ENCODE measurements at regions not wholly inside any gene's neighbourhood (a gene's known extent, or its start where the extent isn't known, plus 50 kb on each side); places are given as distances from the start of the nearest gene placed in this dataset.
"Not testable (repeated sequence)": the region's sequence is repeated elsewhere in the genome, so short reads cannot be mapped to it uniquely, and the experiment has no call there.

DNA sequence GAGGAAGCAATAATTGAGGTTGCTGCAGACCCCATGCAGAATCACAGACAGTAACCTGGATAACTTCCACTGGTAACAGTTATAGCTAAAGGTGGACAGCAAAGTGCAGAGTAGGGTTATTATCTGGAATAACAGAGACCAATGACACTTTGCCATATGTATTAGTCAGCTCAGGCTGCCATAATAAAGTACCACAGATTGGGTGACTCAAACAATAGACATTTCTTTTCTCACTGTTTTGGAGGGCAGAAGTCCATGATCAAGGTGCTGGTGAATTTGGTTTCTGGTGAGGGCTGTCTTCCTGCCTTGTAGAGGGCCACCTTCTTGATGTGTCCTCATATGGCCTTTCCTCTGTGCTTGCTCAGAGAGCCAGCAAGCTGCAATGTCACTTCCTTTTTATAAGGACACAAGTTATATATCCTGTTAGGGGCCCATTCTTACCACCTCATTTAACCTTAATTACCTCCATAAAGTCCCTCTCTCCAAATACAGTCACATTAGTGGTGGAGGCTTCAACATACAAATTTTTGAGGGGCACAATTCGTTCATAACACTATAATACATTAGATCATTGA is 191.0 kb upstream of the LRP1B start:
- intact Hi-C loops (cut with DNase I, micrococcal nuclease) = no loop called here
- ATAC-seq (no peak), DNase-seq (no peak)

DNA sequence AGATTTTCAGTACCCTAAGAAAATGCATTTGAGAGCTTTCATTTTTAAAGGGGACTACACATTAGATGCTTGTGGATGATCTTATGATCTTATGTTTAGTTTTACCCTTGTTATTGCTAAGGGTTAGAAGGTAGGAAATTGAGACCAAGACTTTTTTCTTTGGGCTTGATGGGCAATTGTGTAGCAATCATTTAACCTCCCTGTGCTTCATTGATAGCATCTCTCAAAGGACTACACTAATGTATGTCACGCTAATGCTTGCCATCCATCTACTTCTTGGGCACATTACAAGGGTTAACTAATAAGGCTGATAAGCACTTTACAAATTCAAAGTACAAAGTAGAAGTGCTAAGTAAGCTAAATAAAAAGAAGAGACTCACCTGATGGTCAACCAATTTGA is 189.3 kb upstream of the LRP1B start:
- ATAC-seq = no peak
- intact Hi-C loops (cut with DNase I, micrococcal nuclease) = no loop called here
- no peak for DNase-seq

DNA sequence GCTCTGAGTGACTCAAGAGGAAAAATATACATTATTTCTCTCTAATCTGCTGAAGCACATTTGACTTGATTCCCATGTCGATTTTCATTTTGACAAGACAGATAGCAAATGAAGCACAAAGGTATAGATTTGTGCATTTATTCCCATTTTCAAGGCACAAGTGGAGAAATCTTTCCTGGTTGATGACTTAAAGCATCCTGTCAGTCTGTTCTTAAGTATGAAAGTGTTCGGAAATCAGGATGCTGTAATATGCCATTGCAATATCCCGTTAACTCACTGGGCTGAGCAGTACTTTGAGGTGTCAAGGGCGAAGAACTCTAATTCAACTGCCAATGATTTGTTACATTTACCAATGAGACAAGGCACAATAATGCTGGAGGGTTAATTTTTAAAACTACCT is 185.2 kb upstream of the LRP1B start:
- intact Hi-C loops (cut with DNase I, micrococcal nuclease) = no loop called here
- ATAC-seq = no peak
- DNase-seq = no peak

DNA sequence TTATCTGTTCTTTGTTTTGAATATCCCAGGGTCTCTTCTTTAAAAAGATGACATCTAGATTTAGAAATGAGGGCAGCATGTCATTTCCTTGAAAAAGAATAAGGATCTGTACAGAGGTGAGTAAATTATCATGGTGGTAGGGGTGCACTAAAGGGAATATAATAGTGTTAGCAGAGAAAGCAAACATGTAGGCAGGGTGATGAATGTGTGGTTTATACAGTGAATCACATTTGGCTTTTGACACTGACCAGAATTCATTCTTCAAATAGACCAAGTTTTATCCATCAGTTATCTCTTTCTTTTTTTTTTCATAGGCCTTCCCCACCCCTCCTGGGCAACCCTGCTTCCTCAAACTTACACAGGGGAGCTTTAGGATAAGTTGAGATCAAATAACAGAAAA is 184.5 kb upstream of the LRP1B start:
- ATAC-seq = no peak
- intact Hi-C loops (cut with DNase I, micrococcal nuclease) = no loop called here
- no peak for DNase-seq

DNA sequence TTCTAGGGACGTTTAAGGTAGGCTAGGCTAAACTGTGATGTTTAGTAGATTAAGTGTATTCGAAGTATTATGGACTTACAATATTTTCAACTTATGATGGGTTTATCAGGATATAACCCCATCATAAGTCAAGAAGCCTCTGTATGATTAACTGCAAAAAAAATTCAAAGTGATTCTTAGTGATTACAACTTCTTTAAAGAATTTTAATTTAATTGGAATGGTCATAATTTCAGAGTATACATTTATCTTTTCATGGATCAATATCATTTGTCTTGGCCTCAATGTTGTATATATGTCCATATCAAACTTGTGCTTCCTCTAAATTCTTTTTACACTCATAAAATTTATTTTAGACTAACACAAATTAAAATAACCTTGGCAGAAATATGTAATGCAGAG is 183.3 kb upstream of the LRP1B start:
- no peak for ATAC-seq

DNA sequence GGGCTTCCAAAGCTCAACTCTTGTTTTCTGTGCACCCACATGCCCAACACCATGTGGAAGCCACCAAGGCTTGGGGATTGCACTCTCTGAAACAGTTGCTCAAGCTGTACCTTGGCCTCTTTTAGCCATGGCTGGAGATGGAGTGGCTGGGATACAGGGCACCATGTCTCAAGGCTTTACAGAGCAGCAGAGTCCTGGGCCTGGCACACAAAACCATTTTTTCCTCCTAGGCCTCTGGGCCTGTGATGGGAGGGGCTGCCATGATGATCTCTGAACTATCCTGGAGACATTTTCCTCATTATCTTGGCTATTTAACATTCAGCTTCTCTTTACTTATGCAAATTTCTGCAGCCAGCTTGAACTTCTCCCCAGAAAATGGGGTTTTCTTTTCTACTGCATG is 179.7 kb upstream of the LRP1B start:
- DNase-seq = no peak
- ATAC-seq = no peak
- intact Hi-C loops (cut with DNase I, micrococcal nuclease) = no loop called here

More for the DNA sequence above, 183.3 kb upstream of the LRP1B start:
- intact Hi-C loops (cut with DNase I, micrococcal nuclease) = no loop called here
- no peak for DNase-seq

DNA sequence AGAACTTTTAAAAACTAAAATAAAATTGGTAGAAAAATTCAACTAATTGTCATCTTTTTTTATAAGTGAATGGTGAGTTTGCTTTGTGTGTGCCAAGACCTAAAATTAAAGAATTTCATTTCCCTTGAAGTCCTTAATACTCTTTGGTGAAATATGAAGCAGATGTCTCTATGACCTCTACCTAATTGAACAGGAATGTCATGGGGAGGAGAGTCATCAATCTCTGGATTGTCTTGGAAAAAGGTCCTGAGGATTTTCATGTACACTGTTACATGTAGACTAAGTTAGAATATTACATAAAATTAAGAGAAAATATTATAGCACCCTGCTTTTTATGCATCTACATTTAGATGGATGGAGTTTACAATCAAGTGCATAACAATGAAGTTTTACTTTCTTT is 177.9 kb upstream of the LRP1B start:
- ATAC-seq (no peak), DNase-seq (no peak)
- intact Hi-C loops (cut with DNase I, micrococcal nuclease) = no loop called here

DNA sequence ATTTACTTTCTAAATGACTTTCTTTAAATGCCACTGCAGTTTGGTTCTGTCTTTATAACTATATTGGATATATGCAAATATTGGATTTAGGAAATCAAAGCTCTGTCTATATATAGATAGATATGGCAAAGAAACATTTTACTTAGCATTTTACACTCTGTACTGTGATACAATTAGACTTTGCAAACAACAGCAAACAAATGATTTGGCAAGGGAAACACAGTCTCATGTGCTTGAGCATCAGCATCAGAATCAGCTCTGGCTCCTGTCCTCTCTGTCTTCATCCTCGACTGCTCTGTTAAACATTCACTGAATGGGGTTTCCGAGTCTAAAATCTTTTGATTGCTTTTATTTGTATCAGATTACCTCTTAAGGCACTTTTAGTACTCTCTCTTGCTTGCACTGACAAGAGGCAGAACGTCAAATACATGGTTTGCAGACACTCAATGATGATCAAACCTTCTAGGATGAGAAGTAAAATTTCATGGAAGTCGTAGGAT is 176.8 kb upstream of the LRP1B start:
- intact Hi-C loops (cut with DNase I, micrococcal nuclease) = no loop called here
- DNase-seq (no peak), ATAC-seq (no peak)

DNA sequence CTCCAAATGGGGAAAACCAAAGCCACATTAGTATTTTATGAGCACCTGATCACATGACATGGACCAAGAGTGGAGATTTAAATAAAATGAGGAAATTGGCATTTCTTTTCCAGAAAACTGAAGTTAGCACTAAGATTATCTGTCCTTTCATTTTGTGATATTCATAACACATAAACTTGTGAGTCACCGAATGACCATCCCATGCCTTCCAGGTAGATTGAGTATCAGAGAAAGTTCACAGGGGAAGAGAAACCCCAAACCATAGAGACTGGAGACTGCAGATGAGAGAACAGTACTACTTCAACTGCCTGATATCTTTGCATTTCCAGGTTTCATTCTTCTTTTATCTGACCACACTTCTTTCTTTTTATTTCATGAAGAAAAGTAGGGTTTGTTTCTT is 176.3 kb upstream of the LRP1B start:
- DNase-seq (no peak), ATAC-seq (no peak)
- intact Hi-C loops (cut with DNase I, micrococcal nuclease) = no loop called here

DNA sequence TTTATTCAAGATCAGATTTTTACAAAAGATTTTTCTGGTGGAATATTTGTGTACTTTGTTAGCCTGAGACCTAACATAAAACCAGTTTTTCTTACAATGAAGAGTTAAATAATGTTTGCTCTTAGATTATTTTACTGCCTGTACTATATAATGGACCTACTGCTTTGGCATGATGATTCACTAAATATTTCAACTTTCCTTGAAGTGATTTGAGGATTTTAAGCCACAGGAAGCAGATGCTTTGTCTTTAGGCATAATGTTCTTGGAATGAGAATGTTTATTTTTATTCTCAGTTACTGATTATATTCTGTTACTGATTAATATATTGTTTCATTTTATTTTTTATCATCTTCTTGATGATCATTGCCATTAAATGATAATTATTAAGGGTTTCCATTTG is 175.3 kb upstream of the LRP1B start:
- DNase-seq = no peak
- intact Hi-C loops (cut with DNase I, micrococcal nuclease) = no loop called here
- ATAC-seq = no peak

DNA sequence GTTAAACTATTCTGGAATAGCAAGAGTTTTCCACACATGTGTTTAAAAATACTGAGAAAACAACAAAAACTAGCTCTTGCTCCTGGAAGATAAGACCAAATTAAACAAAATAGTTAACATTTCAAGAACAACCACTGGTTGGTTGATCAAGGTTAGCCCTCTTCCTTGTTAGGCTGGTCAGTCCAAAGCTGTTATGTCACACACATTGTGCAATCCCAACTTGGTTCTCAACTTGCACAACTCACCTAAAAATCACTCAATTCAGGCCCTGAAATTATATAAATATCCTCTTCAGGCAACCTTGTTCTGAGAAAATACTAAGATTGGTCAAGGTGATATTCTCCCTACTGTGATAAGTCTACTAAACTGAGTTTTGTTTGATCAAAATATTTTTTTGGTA is 169.7 kb upstream of the LRP1B start:
- ATAC-seq (no peak), DNase-seq (no peak)
- intact Hi-C loops (cut with DNase I, micrococcal nuclease) = no loop called here

DNA sequence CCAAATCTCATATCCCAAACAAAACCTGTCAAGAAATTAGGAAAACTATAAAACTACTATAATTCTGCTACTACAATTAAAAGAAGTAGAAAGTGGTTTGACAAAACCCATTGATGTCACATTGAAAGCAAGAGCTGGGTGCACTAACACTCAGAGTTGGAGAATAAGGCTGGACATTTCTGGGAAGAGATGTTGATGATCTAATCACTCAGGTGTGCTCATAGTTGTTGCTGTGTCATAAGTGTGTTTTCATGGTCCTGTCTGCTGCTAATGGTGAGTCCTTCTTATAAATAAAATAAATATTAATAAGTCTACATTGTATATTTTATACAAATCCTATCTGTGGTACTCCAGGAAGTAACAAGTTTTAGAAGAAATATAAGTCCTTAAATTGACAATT is 168.2 kb upstream of the LRP1B start:
- no peak for ATAC-seq
- intact Hi-C loops (cut with DNase I, micrococcal nuclease) = no loop called here
- no peak for DNase-seq

DNA sequence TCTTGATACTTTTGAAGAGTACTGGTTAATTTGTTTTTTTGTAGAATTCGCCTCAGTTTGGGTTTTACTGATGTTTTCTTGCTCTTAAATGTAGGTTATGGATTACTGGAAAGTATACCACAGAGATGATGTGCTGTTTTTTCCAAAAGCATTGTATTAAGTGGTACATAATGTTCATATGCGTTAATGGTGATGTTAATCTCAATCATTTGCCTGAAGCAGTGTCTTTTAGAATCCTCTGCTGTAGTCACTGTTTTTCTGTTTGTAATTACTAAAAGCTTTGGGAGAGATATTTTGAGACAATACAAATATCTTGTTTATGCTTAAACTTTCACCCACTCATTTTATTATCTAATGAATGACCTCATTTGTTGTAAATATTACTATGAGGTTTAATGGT is 163.4 kb upstream of the LRP1B start:
- DNase-seq (no peak), ATAC-seq (no peak)
- intact Hi-C loops (cut with DNase I, micrococcal nuclease) = no loop called here

DNA sequence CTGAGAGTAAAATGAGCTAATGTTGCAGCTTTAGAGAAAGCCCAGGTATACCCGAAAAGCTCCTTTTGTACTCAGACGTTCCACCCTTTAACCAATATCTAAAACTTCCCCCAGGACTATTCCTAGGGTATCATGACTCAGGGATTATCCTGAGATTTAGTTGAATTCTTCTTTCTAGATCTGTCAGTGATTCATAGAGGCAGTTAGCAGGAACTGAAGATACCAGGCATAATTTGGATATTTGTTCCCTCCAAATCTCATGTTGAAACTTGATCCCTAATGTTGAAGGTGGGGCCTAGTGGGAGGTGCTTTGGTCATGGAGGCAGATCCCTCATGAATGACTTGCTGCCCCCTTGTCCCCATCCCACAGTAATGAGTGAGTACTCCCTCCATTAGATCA is 161.2 kb upstream of the LRP1B start:
- intact Hi-C loops (cut with DNase I, micrococcal nuclease) = no loop called here
- no peak for ATAC-seq

DNA sequence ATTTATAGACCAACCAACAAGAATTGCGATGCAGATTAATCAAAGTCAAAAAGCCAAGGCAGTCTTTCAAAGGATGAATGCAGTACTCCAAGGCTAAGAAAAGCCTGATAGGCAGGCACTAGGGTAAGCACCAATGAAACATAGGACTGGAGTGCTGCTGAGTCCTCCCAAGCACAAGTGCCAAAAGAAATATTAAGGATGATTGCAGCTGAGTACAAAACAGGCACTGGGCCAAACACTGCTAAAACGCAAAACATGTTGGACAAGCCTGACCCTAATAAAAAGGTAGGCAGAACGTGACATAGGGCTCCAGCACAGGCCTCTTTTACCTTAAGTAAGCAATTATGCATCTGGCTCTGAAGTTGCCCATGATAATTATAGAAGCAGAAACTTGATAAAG is 160.1 kb upstream of the LRP1B start:
- no peak for ATAC-seq

More for the DNA sequence above, 161.2 kb upstream of the LRP1B start:
- DNase-seq = no peak

DNA sequence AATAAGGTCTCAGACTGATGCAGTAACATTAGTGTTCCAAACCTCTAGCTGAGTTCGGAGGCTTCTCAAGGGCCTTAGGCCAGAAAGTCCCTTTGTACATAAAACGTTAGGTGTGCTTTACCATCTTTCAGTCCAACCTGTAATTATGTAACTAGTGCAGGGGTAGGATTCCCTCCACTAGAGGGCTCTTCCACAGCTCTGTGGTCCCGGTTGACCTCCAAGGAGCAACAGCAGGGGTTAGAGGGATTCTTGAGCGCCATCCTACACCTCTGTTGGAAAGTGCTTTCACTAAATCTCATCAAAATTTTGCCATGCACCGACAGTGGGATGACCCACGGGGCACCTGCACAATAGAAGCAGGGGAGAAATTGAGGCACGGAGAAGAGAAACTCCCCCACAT is 155.8 kb upstream of the LRP1B start:
- intact Hi-C loops (cut with DNase I, micrococcal nuclease) = no loop called here
- DNase-seq (no peak), ATAC-seq (peak; percentile 51)

More for the DNA sequence above, 160.1 kb upstream of the LRP1B start:
- intact Hi-C loops (cut with DNase I, micrococcal nuclease) = no loop called here
- no peak for DNase-seq

DNA sequence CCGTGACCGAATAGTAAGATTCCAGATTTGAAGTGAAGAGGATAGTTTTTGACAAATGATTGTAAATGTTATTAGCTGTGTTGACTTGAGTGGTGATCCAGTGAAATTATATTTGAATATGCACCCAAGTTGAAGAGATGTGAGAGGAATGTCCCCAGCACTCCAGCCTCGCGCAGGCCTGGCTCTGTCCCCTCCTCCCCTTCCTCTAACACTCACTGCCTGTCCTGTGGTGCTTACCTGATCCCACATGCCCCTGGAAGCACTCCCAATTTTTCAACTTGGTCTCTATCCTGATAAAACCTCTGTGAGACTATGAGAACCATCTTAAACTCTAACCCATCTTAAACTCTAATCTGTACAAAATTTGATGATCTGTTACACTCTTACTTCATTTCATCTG is 154.7 kb upstream of the LRP1B start:
- no peak for DNase-seq
- intact Hi-C loops (cut with DNase I, micrococcal nuclease) = no loop called here

DNA sequence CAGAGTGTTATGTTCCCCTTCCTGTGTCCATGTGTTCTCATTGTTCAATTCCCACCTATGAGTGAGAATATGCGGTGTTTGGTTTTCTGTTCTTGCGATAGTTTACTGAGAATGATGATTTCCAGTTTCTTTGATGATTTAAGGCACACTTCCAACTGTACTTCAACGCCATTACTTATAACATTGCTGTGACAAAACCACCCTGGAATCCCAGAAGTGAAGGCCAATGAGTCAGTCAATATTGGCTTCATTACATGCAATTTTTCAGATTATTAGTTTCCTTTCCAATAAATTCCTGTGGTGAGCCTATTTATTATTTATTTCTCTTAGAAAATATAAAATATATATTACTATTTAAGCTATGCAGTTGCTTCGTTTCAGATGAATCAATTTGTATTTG is 153.5 kb upstream of the LRP1B start:
- DNase-seq; intact Hi-C loops (cut with DNase I, micrococcal nuclease); ATAC-seq: not testable (repeated sequence)

More for the DNA sequence above, 154.7 kb upstream of the LRP1B start:
- ATAC-seq = no peak

DNA sequence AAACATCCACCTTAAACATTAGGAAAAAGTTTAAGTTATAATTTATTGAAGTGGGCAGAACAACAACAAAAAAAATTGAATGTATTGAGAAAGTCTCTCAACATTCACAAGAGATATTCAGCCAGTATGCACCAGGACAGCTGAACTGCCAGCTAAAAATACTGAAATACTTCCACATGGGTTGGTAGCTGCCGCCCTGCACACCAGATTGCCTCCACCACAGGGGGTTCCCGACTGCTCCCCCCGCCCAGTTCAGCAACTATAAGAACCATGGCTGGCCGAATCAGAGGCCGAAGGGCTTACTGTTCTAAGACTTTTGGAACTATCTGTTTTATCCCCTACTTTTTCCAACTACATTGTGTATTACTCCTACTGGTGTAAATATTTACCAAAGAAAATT is 150.0 kb upstream of the LRP1B start:
- ATAC-seq = no peak
- no peak for DNase-seq
- intact Hi-C loops (cut with DNase I, micrococcal nuclease) = no loop called here

DNA sequence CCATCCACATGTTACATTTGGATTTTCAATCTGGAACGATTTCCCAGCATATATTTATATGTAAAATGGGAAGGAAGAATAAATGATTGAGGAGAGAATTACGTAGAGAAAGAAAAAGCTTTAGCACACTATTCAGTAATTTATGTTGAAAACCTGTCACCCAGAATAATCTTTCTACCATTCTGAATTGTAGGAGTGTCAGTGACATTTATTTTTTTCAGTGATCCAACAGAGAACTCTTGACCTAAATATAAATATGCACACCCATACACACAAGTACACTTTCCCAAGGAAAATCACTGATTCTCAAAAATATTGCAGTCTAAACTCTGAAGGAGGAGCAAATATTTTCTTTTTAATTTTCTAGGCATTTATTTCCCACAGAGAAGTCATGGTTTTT is 140.2 kb upstream of the LRP1B start:
- intact Hi-C loops (cut with DNase I, micrococcal nuclease) = no loop called here
- no peak for DNase-seq
- ATAC-seq = no peak

DNA sequence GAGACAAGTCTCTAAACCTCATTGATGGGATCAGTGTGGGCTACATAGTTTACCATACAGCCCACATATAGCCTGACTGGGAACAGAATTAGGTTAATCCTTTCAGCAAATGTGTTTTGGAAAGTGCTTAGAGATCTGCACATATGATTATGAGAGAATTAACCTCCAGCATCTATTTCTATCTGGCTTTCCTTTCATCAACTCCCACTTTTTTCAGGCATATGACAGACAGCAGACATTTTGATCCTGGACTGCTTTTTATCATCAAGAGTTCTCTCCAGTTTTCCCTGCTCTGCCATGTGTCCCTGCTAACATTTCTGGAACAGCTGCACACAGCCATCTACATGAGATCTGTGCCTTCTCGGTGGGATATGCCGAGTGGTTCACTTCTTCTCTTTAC is 139.5 kb upstream of the LRP1B start:
- no peak for DNase-seq
- ATAC-seq = no peak
- intact Hi-C loops (cut with DNase I, micrococcal nuclease) = no loop called here

DNA sequence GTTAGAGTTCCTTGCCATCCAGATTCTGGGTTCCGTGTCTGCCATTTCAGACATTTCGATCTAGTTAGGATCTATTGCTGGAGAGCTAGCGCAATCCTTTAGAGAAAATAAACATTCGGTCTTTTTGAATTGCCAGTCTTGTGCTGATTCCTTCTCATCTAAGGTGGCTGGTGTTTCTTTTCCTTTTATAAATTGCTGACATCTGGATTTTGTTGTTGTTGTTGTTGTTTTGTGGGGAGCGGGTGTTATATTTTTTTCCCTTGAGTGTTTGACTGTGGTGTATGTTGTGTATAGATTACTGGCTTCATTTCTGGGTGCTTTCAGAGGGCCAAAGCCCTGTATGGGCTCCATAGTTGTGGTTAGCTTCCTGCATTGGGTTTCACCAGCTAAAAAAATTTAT is 128.5 kb upstream of the LRP1B start:
- DNase-seq (no peak), ATAC-seq (no peak)

More for the DNA sequence above, 128.5 kb upstream of the LRP1B start:
- intact Hi-C loops (cut with DNase I, micrococcal nuclease) = no loop called here
